ENCODE measurements at regions not wholly inside any gene's neighbourhood (a gene's known extent, or its start where the extent isn't known, plus 50 kb on each side); places are given as distances from the start of the nearest gene placed in this dataset.
"Not testable (repeated sequence)": the region's sequence is repeated elsewhere in the genome, so short reads cannot be mapped to it uniquely, and the experiment has no call there.

- POLR2A ChIA-PET, result no interaction called here
These were observed 174.8 kb downstream of the ENC1 start for GRCh38 chr5:74465724-74466123.

DNA sequence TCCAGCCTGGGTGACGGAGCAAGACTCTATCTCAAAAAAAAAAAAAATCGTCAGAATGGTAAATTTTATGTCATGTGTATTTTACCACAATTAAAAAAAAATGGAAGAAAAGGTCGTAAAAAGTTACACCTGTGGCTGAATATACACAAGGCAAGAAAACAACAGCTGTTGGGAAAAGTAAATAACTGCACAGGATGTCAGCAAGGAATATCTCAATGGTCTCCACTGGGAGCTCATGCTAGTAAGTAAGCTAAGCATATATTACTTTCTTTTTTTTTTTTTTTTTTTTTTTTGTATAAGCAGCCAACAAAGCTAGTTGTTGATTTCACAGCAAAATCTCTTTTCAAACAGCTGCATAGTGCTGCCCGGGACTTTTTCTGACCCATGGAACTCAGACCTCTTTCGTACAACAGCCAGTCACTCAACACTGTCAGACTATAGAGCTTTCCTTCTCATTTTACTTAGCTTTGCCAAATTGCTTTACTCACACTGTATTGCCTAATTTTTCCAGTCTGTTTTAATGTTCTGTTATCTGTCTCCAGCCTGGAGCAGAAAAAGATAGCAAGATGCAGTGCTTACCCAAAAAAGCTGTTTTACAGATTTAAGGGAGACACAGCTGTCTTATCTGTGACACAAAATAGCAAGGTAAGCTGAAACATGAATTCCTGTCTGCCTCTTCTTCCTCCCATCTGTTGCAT, 175.9 kb downstream of the ENC1 start:
- CTCF ChIA-PET, result no interaction called here
- POLR2A ChIA-PET, result interaction anchor here (0.6 kb wide), 1 partner anchor 945 kb away, joined by 4 read pairs; no protein-coding TSS in a partner anchor

More at GRCh38 chr5:74465724-74466123, 174.8 kb downstream of the ENC1 start:
- CTCF ChIA-PET, result no interaction called here

DNA sequence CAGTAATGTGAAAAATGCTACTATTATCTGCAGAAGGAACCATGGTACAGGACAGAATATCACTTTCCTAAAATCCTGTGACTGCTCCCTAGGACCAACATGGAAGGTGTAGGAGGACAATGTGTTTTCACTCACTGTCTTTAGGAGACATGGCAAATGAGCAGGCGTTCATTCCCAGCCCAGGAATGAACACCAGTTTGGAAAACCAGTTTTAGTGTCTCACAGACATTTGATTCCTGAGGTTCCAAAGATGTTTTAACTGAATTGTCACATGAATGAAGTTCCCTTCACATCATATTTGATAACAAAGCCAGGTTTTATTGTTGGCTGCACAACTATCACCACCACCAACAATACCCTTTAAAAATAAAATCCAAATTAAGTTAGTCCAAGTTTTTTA, 178.2 kb downstream of the ENC1 start:
- POLR2A ChIA-PET, result no interaction called here
- CTCF ChIA-PET, result no interaction called here

DNA sequence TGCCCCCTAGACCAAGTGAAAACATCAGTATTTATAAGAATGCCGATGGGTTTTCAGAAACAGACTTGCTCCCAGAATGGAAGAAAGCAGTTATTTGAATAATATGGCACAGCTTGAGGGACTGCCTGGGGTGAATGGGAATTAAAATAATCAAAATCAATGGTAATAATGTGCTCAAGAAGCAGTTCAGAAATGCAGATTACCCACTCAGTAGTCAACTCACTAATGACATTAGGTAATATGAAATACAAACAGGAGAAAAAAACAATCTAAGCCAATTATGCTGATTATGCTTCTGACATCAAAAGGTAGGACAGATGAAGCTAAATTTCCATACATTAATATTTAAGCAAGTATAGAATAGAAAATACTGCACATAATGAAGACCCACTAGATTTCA, 179.3 kb downstream of the ENC1 start:
- ChIA-PET CTCF (interaction anchor here (0.8 kb wide), 1 partner anchor 18 kb away, joined by 4 read pairs; no protein-coding TSS in a partner anchor), POLR2A (no interaction called here)

DNA sequence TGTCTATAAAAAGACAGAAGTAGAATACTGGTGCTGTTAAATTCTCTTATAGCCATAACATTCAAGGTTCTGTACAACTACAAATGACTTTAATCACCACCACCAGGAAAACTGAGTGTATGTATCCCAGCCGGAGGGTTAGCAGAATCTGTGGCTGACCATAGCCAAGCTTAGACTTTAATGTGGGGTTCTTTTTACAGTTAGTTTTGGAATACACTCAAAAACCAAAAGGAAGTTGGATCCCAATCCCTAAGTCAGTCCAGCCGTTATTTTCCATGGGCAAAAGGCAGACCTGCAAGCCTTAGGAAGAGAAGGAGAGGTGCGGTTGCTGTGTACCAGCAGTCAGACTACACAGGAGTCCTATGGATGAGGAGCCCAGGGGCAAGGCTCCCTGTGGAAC, 179.8 kb downstream of the ENC1 start:
- ChIA-PET CTCF (interaction anchor here (0.8 kb wide), 1 partner anchor 18 kb away, joined by 4 read pairs; no protein-coding TSS in a partner anchor), POLR2A (no interaction called here)

DNA sequence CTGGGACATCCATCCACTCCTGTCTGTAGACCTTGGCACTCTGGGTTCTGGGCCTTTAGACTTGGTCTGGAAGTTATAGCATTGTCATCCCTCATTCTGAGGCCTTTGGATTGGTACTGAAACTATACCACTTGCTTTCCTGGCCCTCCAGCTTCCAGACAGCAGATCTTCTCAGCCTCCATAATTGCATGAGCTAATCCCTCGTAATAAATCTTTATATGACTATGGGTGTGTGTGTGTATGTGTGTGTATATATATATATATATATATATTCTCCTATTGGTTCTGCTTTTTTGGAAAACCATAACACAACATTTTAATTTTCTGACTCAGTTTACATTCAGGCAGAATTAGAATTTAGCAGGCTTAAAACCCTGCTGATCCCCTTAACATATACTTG, 180.5 kb downstream of the ENC1 start:
- CTCF ChIA-PET, result no interaction called here
- POLR2A ChIA-PET, result no interaction called here

- CTCF ChIA-PET, result no interaction called here
- POLR2A ChIA-PET, result no interaction called here
These were observed 182.7 kb downstream of the ENC1 start for GRCh38 chr5:74457876-74458275.

GRCh38 chr5:74454263-74455030, 186.1 kb downstream of the ENC1 start:
- POLR2A ChIA-PET, result no interaction called here
- CTCF ChIA-PET, result no interaction called here

- ChIA-PET POLR2A (no interaction called here), CTCF (no interaction called here)
These were observed 187.7 kb downstream of the ENC1 start for GRCh38 chr5:74452856-74453255.

DNA sequence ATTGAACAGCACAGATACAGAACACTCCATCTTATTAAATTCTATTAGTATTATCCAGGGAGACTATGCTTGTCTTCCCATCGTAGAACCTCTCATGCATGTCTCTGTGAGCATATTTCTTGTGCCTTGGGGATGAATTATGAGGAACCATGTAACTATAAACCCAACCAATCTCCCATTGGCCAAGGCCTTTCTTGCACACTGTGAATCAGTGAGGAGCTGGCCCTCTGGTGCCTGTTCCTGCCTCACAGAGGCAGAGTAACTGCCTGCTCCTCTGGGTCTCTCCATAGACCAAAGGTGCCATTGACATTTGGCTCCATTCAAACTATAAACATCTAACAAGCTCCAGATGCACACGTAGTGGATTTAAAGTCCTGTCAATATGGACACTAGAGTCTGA, 190.4 kb downstream of the ENC1 start:
- POLR2A ChIA-PET, result no interaction called here
- CTCF ChIA-PET, result no interaction called here

DNA sequence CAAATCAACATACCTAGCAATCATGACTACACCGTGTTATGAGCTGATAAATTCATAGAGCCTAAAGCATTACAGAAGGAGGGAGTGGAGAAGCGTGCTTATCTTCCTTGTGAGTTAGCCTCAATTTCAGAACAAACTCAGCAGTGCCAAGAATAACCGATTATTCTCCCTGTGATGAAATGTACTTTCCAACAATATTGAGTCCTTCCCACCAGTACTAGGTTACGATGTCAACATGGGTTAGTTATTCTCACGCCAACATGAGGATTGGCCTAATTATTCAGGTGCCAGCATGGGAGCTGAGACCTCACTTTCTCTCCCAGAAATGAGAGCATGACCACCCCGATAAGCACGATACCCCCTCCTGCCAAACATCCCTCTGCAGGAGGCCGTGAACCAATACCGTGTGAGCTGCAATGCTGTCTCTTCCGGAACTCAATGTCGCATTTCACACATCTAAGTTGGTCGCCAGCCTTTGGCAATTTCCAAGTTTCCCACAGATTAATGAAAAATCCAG, 193.7 kb downstream of the ENC1 start:
- CTCF ChIA-PET, result interaction anchor here (0.6 kb wide), 1 partner anchor 380 kb away, joined by 3 read pairs; no protein-coding TSS in a partner anchor
- POLR2A ChIA-PET, result no interaction called here

DNA sequence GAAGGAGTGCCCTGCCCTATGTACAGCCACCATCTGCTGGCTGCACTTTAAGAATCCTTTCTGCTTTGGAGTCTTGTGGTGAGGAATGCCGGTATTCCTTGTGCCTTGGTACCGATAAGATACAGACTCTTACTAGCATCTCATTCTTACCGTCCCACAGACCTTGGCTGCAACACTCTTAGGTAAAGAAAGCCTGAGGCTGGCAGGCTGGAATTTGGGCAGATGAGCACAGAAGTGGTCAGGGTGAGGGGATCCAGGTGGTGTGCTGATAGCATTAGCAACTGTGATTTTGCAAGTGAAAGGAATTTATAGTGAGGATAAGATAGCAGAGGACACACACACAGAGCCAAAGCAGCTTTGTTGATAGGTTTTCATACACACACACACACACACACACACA, 198.1 kb downstream of the ENC1 start:
- POLR2A ChIA-PET, result interaction anchor here (0.6 kb wide), 1 partner anchor 1965 kb away, joined by 3 read pairs; no protein-coding TSS in a partner anchor
- CTCF ChIA-PET, result interaction anchor here (0.6 to 1.2 kb wide), 3 partner anchors 14 to 966 kb away, joined by 3 to 4 read pairs (median 4); no protein-coding TSS in a partner anchor

DNA sequence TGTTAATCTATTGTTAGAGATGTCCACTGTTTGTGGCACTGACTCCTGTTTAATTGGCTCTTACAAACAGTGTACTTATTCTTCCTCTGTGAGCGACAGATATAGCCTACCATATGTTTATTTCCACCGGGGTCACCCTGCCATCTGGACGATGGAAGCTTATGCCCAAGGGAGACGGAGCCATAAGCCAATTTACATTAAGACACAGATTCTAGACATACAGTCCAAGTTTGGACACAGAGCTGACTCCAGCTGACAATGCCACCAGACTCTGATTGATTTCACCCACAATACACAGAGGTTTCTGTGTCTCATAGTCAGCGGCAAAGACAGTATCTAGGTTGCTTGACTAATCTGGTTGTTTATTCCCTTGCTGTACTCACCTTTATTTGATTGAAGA, 198.9 kb downstream of the ENC1 start:
- CTCF ChIA-PET, result no interaction called here
- POLR2A ChIA-PET, result no interaction called here

DNA sequence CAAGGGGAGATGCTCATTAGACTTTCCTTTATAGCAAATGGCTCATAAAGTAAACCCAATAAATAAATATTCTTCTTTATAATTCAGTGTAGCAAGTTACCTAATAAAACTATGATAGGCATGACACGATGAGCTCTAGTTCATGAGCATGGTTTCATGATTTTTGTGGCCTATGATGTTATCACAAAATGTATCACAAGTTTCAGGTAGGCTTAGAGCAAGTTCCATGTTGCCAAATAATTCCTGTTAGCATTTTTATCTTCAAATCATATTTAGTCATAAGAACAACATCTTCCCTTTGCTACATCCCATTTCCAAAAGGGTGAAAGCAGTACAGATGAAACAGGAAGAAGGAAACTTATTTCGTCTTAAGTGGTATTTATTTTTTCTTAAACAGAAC, 200.2 kb downstream of the ENC1 start:
- POLR2A ChIA-PET, result no interaction called here
- CTCF ChIA-PET, result no interaction called here

DNA sequence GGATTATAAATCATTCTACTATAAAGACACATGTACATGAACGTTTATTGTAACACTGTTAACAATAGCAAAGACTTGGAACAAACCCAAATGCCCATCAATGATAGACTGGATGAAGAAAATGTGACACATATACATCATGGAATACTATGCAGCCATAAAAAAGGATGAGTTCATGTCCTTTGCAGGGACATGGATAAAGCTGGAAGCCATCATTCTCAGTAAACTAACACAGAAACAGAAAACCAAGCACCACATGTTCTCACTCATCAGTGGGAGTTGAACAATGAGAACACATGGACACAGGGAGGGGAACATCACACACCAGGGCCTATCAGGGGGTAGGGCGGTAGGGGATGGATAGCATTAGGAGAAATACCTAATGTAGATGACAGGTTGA, 202.7 kb downstream of the ENC1 start:
- CTCF ChIA-PET, POLR2A ChIA-PET: not testable (repeated sequence)

DNA sequence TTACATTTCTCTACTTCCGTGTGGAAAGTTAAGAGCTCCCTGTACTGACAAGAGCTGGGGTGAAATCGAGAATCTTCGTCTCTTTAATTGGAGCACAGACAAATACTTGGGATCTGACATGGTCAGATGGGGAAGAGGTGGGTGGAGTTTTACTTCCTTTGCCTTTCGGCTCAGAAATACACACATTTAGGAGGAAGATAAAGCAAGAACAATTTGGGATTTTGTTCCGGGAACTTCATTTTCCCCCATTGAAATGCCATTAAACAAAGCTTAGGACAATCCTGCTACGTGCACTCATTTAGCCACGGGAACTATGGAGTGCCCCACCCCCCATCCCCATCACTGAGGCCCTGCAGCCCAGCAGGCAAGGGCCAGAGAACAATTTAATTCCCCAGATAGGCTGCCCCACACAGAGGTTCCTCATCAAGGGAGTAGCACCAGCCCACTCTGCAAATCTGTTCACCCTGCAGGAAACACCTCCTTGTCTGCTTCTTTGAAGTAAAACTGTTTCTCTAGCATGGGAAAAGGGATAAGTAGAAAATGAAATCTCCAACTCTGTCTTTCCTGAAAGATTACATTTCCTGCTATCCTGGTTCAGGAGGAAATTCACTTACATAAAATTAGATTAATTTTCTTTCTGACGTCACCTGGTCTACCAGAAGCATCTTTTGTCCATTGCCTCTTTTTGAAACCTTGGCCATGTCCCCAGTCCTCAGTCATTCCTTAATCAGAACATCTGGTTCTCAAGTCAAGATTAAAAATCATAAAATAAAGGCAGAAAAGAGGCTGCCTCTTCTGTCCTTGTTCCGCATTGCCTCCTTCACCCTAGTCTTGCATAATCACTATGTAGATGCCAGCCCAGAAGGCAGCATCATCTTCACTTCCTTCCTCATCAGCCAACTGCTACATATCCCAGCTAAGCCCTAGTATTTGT, 206.4 kb downstream of the ENC1 start:
- CTCF ChIA-PET, result no interaction called here
- POLR2A ChIA-PET, result no interaction called here

GRCh38 chr5:74433255-74433895, 207.2 kb downstream of the ENC1 start:
- POLR2A ChIA-PET, result no interaction called here
- CTCF ChIA-PET, result no interaction called here

DNA sequence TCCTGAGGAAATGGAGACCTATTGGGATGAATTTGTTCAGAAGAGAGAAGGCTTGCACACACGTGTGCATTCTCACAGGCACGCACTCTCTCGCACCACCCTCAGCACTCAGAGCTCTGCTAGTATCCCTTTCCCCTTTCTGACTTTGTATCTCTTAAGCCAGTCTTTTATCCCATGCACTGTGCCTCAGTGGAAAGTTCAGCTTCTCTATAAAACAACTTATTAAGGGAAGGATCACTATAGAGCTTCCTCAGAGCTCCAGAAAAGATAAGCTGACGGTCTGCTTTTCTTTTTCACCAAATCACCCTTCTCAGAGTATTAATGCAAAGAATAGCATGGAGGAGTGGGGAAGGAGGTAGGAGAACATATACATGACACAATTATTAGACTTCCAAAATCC, 207.8 kb downstream of the ENC1 start:
- ChIA-PET POLR2A (no interaction called here), CTCF (no interaction called here)

DNA sequence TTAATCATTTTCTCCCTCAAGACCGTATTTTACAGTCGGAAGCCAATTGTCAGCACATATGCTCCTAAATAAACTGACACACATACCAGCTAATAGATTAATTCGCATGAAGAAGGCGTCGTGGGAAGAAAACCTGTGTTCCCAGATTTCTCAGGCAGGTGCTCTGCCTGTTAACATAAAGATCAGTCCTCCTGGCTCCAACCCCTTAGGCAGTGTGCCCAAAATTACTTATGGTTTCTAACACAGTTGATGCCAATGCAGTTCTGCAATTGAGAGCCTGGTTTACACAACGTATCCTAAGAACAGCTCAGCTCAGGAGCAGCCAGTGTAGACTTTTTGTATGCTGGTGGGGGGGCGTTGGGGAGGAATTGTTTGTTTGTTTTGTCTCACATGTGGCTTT, 208.3 kb downstream of the ENC1 start:
- ChIA-PET POLR2A (no interaction called here), CTCF (no interaction called here)

GRCh38 chr5:74431290-74431669, 209.2 kb downstream of the ENC1 start:
- CTCF ChIA-PET, result no interaction called here

More at GRCh38 chr5:74431290-74431669, 209.2 kb downstream of the ENC1 start:
- POLR2A ChIA-PET, result no interaction called here

All from activated CD8-positive, alpha-beta memory T cell treated with anti-CD3 and anti-CD28 coated beads for 36 hours (primary cell).